Hepatocyte (in vitro differentiated cells): ENCODE measurements at regions not wholly inside any gene's neighbourhood (a gene's known extent, or its start where the extent isn't known, plus 50 kb on each side); places are given as distances from the start of the nearest gene placed in this dataset.
"Not testable (repeated sequence)": the region's sequence is repeated elsewhere in the genome, so short reads cannot be mapped to it uniquely, and the experiment has no call there.

Experiments used
- EZH2 ChIP-seq: fragments of 200-600 bp; sonication (generic); IDR thresholded peaks from 2 replicates; pipeline ENCODE4 v1.6.1; 2016; ENCODE audit warnings: antibody characterized with exemption, mild to moderate bottlenecking, borderline replicate concordance
- EZH2phosphoT487 ChIP-seq: fragments of 200-600 bp; sonication (generic); IDR thresholded peaks from one replicate; pipeline ENCODE4 v1.6.1; 2018; ENCODE audit warnings: antibody characterized with exemption, mild to moderate bottlenecking, low read depth, moderate library complexity; ENCODE audit not compliant: unreplicated experiment, severe bottlenecking
- TF ChIP-seq, protein P1 (sequence below): fragments of 200-600 bp; sonication (generic); IDR thresholded peaks from 2 replicates; pipeline ENCODE4 v1.5.1; 2016; ENCODE audit warnings: antibody characterized with exemption, mild to moderate bottlenecking; ENCODE audit not compliant: poor library complexity

GRCh38 chr13:79607895-79608294 is 126.9 kb downstream of the NDFIP2 start:
- TF ChIP-seq, protein P1, sequence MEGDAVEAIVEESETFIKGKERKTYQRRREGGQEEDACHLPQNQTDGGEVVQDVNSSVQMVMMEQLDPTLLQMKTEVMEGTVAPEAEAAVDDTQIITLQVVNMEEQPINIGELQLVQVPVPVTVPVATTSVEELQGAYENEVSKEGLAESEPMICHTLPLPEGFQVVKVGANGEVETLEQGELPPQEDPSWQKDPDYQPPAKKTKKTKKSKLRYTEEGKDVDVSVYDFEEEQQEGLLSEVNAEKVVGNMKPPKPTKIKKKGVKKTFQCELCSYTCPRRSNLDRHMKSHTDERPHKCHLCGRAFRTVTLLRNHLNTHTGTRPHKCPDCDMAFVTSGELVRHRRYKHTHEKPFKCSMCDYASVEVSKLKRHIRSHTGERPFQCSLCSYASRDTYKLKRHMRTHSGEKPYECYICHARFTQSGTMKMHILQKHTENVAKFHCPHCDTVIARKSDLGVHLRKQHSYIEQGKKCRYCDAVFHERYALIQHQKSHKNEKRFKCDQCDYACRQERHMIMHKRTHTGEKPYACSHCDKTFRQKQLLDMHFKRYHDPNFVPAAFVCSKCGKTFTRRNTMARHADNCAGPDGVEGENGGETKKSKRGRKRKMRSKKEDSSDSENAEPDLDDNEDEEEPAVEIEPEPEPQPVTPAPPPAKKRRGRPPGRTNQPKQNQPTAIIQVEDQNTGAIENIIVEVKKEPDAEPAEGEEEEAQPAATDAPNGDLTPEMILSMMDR: not testable (repeated sequence)
- not testable (repeated sequence) for TF ChIP-seq EZH2, EZH2phosphoT487
